Ovary (tissue), 3 donors: ENCODE measurements at regions not wholly inside any gene's neighbourhood (a gene's known extent, or its start where the extent isn't known, plus 50 kb on each side); places are given as distances from the start of the nearest gene placed in this dataset.

Experiments used
- EP300 ChIP-seq: sonication (generic); formaldehyde crosslinking; IDR thresholded peaks from one replicate; pipeline ENCODE4 v1.6.1; 2017; ENCODE audit warnings: antibody characterized with exemption
- TF ChIP-seq, protein P1 (sequence below), 3 donors: fragments of 450-650 bp in 2 of 3; fragments of 200-600 bp in 1 of 3; IDR thresholded peaks; one replicate each; pipeline versions ENCODE4 v1.5.1 to v1.8.0; 2016 to 2022; ENCODE audit warnings: antibody characterized with exemption in 3 of 3, mild to moderate bottlenecking in 1 of 3
- donor health status: DM: no; HTN: no; CAD: no.

DNA sequence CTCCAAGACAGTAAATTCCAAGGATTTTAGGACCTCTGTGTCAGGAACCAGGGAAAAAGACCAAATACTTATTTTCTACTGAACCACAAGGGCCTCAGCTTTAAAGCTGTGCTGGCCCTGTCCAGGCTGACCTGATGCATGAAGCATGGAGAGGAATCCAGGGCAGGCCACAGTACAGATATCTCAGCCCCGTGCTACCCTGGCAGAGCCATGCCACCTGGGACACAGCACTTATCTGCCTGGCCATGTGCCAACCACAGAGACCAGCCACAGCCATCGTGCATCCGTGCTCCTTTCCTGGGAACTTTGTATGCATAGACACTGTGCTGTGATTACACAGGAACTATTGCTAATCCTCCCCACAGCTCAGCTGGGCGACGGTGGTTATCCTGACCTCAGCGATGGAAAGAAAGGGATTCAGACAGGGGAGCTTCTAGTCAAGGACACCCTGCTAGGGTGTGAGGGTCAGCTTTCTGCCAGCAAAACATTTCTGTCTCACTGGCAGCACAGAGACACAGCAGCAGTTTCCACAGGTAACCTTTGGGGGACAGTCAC lies 687.4 kb upstream of the ID2 start:
- TF ChIP-seq, protein P1, sequence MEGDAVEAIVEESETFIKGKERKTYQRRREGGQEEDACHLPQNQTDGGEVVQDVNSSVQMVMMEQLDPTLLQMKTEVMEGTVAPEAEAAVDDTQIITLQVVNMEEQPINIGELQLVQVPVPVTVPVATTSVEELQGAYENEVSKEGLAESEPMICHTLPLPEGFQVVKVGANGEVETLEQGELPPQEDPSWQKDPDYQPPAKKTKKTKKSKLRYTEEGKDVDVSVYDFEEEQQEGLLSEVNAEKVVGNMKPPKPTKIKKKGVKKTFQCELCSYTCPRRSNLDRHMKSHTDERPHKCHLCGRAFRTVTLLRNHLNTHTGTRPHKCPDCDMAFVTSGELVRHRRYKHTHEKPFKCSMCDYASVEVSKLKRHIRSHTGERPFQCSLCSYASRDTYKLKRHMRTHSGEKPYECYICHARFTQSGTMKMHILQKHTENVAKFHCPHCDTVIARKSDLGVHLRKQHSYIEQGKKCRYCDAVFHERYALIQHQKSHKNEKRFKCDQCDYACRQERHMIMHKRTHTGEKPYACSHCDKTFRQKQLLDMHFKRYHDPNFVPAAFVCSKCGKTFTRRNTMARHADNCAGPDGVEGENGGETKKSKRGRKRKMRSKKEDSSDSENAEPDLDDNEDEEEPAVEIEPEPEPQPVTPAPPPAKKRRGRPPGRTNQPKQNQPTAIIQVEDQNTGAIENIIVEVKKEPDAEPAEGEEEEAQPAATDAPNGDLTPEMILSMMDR (IDR thresholded peaks at IDR 0.05) = no peak
- no peak for TF ChIP-seq EP300
